ENCODE measurements at regions not wholly inside any gene's neighbourhood (a gene's known extent, or its start where the extent isn't known, plus 50 kb on each side); places are given as distances from the start of the nearest gene placed in this dataset.
"Not testable (repeated sequence)": the region's sequence is repeated elsewhere in the genome, so short reads cannot be mapped to it uniquely, and the experiment has no call there.

DNA sequence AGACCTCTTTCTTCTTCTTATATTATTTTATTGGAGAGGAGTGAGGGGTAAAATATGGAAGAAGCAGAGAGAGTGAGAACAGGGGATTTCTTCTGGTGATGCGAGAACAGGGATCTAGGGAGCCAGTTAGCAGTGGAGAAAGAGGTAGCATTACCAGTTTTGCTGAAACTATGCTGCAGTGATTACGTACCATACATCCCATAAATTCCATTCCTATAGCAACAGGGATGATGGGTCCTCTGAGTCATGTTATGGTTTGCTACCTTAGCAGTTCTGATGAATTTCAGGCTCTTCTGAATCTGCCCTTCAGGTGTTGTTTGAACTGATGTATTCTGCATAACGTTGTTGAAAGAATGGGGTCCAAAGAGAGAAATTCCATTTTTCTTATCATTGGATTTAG, 625.4 kb upstream of the LRFN5 start:
- Histone ChIP-seq H3K36me3 (ENCODE audit: control insufficient read depth, insufficient read depth, low read length) (no peaks in the 10 kb centered on the region), H3K4me1 (ENCODE audit: control insufficient read depth, insufficient read depth, low read length) (no peaks in the 10 kb centered on the region), H3K27ac (ENCODE audit: low read length) (no peak overlapping the region), H3K9me3 (ENCODE audit: control insufficient read depth, insufficient read depth, low read depth, low read length) (no peaks in the 10 kb centered on the region), H3K27me3 (ENCODE audit: control insufficient read depth, insufficient read depth, low read length) (no peaks in the 10 kb centered on the region), H3K4me3 (ENCODE audit: low read depth in 2 of 2, low read length in 2 of 2) (no peak overlapping the region)
- POLR2A ChIA-PET: no interaction called here
- DNase-seq (ENCODE audit: low read depth, low spot score) (no peak), ATAC-seq (no peak)
- BruUV-seq (replicated peaks): no TSS peak
- intact Hi-C loops (cut with micrococcal nuclease; ENCODE audit: unreplicated experiment) (no loop called here), in situ Hi-C loops (cut with HindIII; ENCODE audit: low pct_unique_long_range_greater_than_20kb, low sequenced_read_pairs) (no loop called here)
- TF ChIP-seq, protein P1, sequence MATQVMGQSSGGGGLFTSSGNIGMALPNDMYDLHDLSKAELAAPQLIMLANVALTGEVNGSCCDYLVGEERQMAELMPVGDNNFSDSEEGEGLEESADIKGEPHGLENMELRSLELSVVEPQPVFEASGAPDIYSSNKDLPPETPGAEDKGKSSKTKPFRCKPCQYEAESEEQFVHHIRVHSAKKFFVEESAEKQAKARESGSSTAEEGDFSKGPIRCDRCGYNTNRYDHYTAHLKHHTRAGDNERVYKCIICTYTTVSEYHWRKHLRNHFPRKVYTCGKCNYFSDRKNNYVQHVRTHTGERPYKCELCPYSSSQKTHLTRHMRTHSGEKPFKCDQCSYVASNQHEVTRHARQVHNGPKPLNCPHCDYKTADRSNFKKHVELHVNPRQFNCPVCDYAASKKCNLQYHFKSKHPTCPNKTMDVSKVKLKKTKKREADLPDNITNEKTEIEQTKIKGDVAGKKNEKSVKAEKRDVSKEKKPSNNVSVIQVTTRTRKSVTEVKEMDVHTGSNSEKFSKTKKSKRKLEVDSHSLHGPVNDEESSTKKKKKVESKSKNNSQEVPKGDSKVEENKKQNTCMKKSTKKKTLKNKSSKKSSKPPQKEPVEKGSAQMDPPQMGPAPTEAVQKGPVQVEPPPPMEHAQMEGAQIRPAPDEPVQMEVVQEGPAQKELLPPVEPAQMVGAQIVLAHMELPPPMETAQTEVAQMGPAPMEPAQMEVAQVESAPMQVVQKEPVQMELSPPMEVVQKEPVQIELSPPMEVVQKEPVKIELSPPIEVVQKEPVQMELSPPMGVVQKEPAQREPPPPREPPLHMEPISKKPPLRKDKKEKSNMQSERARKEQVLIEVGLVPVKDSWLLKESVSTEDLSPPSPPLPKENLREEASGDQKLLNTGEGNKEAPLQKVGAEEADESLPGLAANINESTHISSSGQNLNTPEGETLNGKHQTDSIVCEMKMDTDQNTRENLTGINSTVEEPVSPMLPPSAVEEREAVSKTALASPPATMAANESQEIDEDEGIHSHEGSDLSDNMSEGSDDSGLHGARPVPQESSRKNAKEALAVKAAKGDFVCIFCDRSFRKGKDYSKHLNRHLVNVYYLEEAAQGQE (IDR thresholded peaks at IDR 0.05; ENCODE audit: insufficient read depth in 1 of 2, low read depth in 2 of 2, low read length in 1 of 2): no peak
- TF ChIP-seq SIN3A (IDR thresholded peaks at IDR 0.05; ENCODE audit: borderline replicate concordance, insufficient read depth, low read depth, low read length): no peak
- TF ChIP-seq POLR2AphosphoS5 (IDR thresholded peaks at IDR 0.05; ENCODE audit: low read depth, low read length): no peak
- TF ChIP-seq, protein P2, sequence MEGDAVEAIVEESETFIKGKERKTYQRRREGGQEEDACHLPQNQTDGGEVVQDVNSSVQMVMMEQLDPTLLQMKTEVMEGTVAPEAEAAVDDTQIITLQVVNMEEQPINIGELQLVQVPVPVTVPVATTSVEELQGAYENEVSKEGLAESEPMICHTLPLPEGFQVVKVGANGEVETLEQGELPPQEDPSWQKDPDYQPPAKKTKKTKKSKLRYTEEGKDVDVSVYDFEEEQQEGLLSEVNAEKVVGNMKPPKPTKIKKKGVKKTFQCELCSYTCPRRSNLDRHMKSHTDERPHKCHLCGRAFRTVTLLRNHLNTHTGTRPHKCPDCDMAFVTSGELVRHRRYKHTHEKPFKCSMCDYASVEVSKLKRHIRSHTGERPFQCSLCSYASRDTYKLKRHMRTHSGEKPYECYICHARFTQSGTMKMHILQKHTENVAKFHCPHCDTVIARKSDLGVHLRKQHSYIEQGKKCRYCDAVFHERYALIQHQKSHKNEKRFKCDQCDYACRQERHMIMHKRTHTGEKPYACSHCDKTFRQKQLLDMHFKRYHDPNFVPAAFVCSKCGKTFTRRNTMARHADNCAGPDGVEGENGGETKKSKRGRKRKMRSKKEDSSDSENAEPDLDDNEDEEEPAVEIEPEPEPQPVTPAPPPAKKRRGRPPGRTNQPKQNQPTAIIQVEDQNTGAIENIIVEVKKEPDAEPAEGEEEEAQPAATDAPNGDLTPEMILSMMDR (IDR thresholded peaks at IDR 0.05): no peak
- no peak for TF ChIP-seq TCF7L2 (IDR thresholded peaks at IDR 0.05; ENCODE audit: low read depth, low read length)
- CTCF ChIA-PET: no interaction called here

DNA sequence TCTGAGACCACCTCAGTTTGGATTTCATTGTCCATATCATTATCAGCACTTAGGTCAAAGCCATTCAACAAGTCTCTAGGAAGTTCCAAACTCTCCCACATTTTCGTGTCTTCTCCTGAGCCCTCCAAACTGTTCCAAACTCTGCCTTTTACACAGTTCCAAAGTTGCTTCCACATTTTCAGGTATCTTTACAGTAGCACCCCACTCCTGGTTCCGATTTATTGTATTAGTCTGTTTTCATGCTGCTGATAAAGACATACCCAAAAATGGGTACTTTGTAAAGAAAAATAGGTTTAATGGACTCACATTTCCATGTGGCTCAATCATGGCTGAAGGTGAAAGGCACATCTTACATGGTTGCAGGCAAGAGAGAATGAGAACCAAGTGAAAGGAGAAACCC, 646.4 kb upstream of the LRFN5 start:
- intact Hi-C loops (cut with micrococcal nuclease; ENCODE audit: unreplicated experiment); BruUV-seq (replicated peaks); H3K27me3 ChIP-seq (ENCODE audit: control insufficient read depth, insufficient read depth, low read length); CTCF ChIA-PET; H3K27ac ChIP-seq (ENCODE audit: low read length); H3K4me1 ChIP-seq (ENCODE audit: control insufficient read depth, insufficient read depth, low read length); in situ Hi-C loops (cut with HindIII; ENCODE audit: low pct_unique_long_range_greater_than_20kb, low sequenced_read_pairs); ATAC-seq; H3K36me3 ChIP-seq (ENCODE audit: control insufficient read depth, insufficient read depth, low read length); H3K4me3 ChIP-seq (ENCODE audit: low read depth in 2 of 2, low read length in 2 of 2); POLR2A ChIA-PET; H3K9me3 ChIP-seq (ENCODE audit: control insufficient read depth, insufficient read depth, low read depth, low read length); DNase-seq (ENCODE audit: low read depth, low spot score): not testable (repeated sequence)

DNA sequence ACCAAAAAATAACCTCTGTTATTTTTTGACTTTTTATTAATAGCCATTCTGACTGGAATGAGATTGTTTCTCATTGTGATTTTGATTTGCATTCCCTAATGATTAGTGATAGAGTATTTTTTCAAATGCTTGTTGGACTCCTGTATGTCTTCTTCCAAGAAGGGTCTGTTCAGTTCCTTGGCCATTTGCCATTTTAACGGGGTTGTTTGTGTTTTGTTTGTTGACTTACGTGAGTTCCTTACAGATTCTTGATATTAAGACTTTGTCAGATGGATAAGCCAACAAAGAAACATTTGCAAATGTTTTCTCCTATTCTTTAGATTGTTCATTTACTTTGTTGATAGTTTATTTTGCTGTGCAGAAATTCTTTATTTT, 651.6 kb upstream of the LRFN5 start:
- no peak for TF ChIP-seq POLR2AphosphoS5 (IDR thresholded peaks at IDR 0.05; ENCODE audit: low read depth, low read length)
- TF ChIP-seq, protein P1 (IDR thresholded peaks at IDR 0.05; ENCODE audit: insufficient read depth in 1 of 2, low read depth in 2 of 2, low read length in 1 of 2): no peak
- no peak for TF ChIP-seq SIN3A (IDR thresholded peaks at IDR 0.05; ENCODE audit: borderline replicate concordance, insufficient read depth, low read depth, low read length)
- TF ChIP-seq, protein P2 (IDR thresholded peaks at IDR 0.05): no peak
- no peak for TF ChIP-seq TCF7L2 (IDR thresholded peaks at IDR 0.05; ENCODE audit: low read depth, low read length)

More for the DNA sequence above, 651.6 kb upstream of the LRFN5 start:
- H3K4me3 ChIP-seq (ENCODE audit: low read depth in 2 of 2, low read length in 2 of 2): peak overlapping the region in 1 of 2 experiments; percentile 14; a peak in 1 of 4 replicates
- ChIA-PET POLR2A (no interaction called here), CTCF (no interaction called here)
- no peak overlapping the region for H3K27ac ChIP-seq (ENCODE audit: low read length)
- no peaks in the 10 kb centered on the region for H3K4me1 ChIP-seq (ENCODE audit: control insufficient read depth, insufficient read depth, low read length)
- DNase-seq (ENCODE audit: low read depth, low spot score) (no peak), ATAC-seq (no peak)
- no TSS peak for BruUV-seq (replicated peaks)
- H3K27me3 ChIP-seq (ENCODE audit: control insufficient read depth, insufficient read depth, low read length): no peaks in the 10 kb centered on the region
- H3K9me3 ChIP-seq (ENCODE audit: control insufficient read depth, insufficient read depth, low read depth, low read length): no peaks in the 10 kb centered on the region
- in situ Hi-C loops (cut with HindIII; ENCODE audit: low pct_unique_long_range_greater_than_20kb, low sequenced_read_pairs): no loop called here
- intact Hi-C loops (cut with micrococcal nuclease; ENCODE audit: unreplicated experiment): no loop called here
- H3K36me3 ChIP-seq (ENCODE audit: control insufficient read depth, insufficient read depth, low read length): no peaks in the 10 kb centered on the region

Measured in Panc1 (cell line).